ENCODE measurements at regions not wholly inside any gene's neighbourhood (a gene's known extent, or its start where the extent isn't known, plus 50 kb on each side); places are given as distances from the start of the nearest gene placed in this dataset.

GRCh38 chr3:132159145-132159544 is 124.3 kb upstream of the CPNE4 start:
- DNase-seq (ENCODE audit: low read depth, low spot score) = no peak
- no peaks in the 10 kb centered on the region for H3K9me3 ChIP-seq (ENCODE audit: control insufficient read depth, insufficient read depth, low read length)
- ChIA-PET CTCF (interaction anchor here (0.6 to 3.4 kb wide), 5 partner anchors 13 to 129 kb away, joined by 3 to 15 read pairs (median 3); partner anchors contain the start of gene CPNE4), POLR2A (no interaction called here)
- no peak overlapping the region for H3K4me3 ChIP-seq (ENCODE audit: low read depth, low read length)
- TF ChIP-seq CTCF (IDR thresholded peaks at IDR 0.05; ENCODE audit: low read depth, low read length) = no peak
- H3K27ac ChIP-seq (ENCODE audit: low read depth, low read length) = no peak overlapping the region
- no peaks in the 10 kb centered on the region for H3K27me3 ChIP-seq (ENCODE audit: control insufficient read depth, insufficient read depth, low read length)

GRCh38 chr3:132160198-132160597 is 125.4 kb upstream of the CPNE4 start:
- Histone ChIP-seq H3K27ac (ENCODE audit: low read depth, low read length) (no peak overlapping the region), H3K27me3 (ENCODE audit: control insufficient read depth, insufficient read depth, low read length) (no peaks in the 10 kb centered on the region), H3K9me3 (ENCODE audit: control insufficient read depth, insufficient read depth, low read length) (no peaks in the 10 kb centered on the region), H3K4me3 (ENCODE audit: low read depth, low read length) (no peak overlapping the region)
- DNase-seq (ENCODE audit: low read depth, low spot score) = no peak
- POLR2A ChIA-PET = no interaction called here
- CTCF ChIA-PET = interaction anchor here (0.6 to 3.4 kb wide), 5 partner anchors 19 to 125 kb away, joined by 3 to 15 read pairs (median 3); partner anchors contain the start of gene CPNE4
- TF ChIP-seq CTCF (IDR thresholded peaks at IDR 0.05; ENCODE audit: low read depth, low read length) = no peak

- no peak for TF ChIP-seq CTCF (IDR thresholded peaks at IDR 0.05; ENCODE audit: low read depth, low read length)
- no peak overlapping the region for H3K4me3 ChIP-seq (ENCODE audit: low read depth, low read length)
- DNase-seq (ENCODE audit: low read depth, low spot score) = no peak
- no peak overlapping the region for H3K27ac ChIP-seq (ENCODE audit: low read depth, low read length)
- no peaks in the 10 kb centered on the region for H3K9me3 ChIP-seq (ENCODE audit: control insufficient read depth, insufficient read depth, low read length)
- POLR2A ChIA-PET = no interaction called here
- H3K27me3 ChIP-seq (ENCODE audit: control insufficient read depth, insufficient read depth, low read length) = no peaks in the 10 kb centered on the region
- CTCF ChIA-PET = interaction anchor here (0.9 to 3.4 kb wide), 6 partner anchors 17 to 367 kb away, joined by 3 to 15 read pairs (median 3); partner anchors contain the start of gene CPNE4
These were observed 126.8 kb upstream of the CPNE4 start for GRCh38 chr3:132161608-132162007.

- TF ChIP-seq CTCF (IDR thresholded peaks at IDR 0.05; ENCODE audit: low read depth, low read length) = no peak
- peak; percentile 4 for DNase-seq (ENCODE audit: low read depth, low spot score)
- Histone ChIP-seq H3K9me3 (ENCODE audit: control insufficient read depth, insufficient read depth, low read length) (no peaks in the 10 kb centered on the region), H3K4me3 (ENCODE audit: low read depth, low read length) (no peak overlapping the region), H3K27me3 (ENCODE audit: control insufficient read depth, insufficient read depth, low read length) (peaks cover 2% of the 10 kb centered on the region), H3K27ac (ENCODE audit: low read depth, low read length) (no peak overlapping the region)
- CTCF ChIA-PET = interaction anchor here (0.8 kb wide), 2 partner anchors 15 to 126 kb away, joined by 3 to 5 read pairs; no protein-coding TSS in a partner anchor
- POLR2A ChIA-PET = interaction anchor here (1.2 kb wide), 1 partner anchor 29 kb away, joined by 3 read pairs; no protein-coding TSS in a partner anchor
These were observed 129.8 kb upstream of the CPNE4 start for GRCh38 chr3:132164469-132165092.

GRCh38 chr3:132167870-132168269 is 133.1 kb upstream of the CPNE4 start:
- no peak for DNase-seq (ENCODE audit: low read depth, low spot score)
- ChIA-PET CTCF (interaction anchor here (1.0 kb wide), 1 partner anchor 130 kb away, joined by 3 read pairs; no protein-coding TSS in a partner anchor), POLR2A (no interaction called here)
- Histone ChIP-seq H3K27ac (ENCODE audit: low read depth, low read length) (no peak overlapping the region), H3K9me3 (ENCODE audit: control insufficient read depth, insufficient read depth, low read length) (no peaks in the 10 kb centered on the region), H3K27me3 (ENCODE audit: control insufficient read depth, insufficient read depth, low read length) (peaks cover 2% of the 10 kb centered on the region), H3K4me3 (ENCODE audit: low read depth, low read length) (no peak overlapping the region)
- TF ChIP-seq CTCF (IDR thresholded peaks at IDR 0.05; ENCODE audit: low read depth, low read length) = no peak
